ENCODE measurements at regions not wholly inside any gene's neighbourhood (a gene's known extent, or its start where the extent isn't known, plus 50 kb on each side); places are given as distances from the start of the nearest gene placed in this dataset.

GRCh38 chr7:68537051-68537773 lies 1061.1 kb upstream of the AUTS2 start:
- H3K4me1 ChIP-seq (ENCODE audit: insufficient read depth, low read length, poor library complexity, severe bottlenecking): peaks cover 24% of the 10 kb centered on the region
- BruUV-seq (replicated peaks): no TSS peak
- no peak overlapping the region for H3K4me3 ChIP-seq (ENCODE audit: low read depth, low read length, poor library complexity, severe bottlenecking)
- no peaks in the 10 kb centered on the region for H3K36me3 ChIP-seq (ENCODE audit: insufficient read depth, low read length, poor library complexity, severe bottlenecking)
- CTCF ChIA-PET: no interaction called here
- peak; percentile 66 for DNase-seq (ENCODE audit: low spot score)
- H3K27ac ChIP-seq (ENCODE audit: low read depth, low read length, poor library complexity, severe bottlenecking): peak overlapping the region; percentile 15
- intact Hi-C loops (cut with micrococcal nuclease; ENCODE audit: unreplicated experiment): loop anchor here (5.0 kb wide), 1 partner anchor 140 kb away; no protein-coding TSS in a partner anchor
- TF ChIP-seq EZH2 (IDR thresholded peaks at IDR 0.05; ENCODE audit: borderline replicate concordance, low read depth, low read length, poor library complexity, severe bottlenecking): no peak
- no peak for TF ChIP-seq CTCF (conservative IDR thresholded peaks at IDR 0.05; ENCODE audit: low read depth, low read length)
- no peaks in the 10 kb centered on the region for H3K27me3 ChIP-seq (replicated peaks; ENCODE audit: insufficient read depth, low read depth, low read length, poor library complexity)
- POLR2A ChIA-PET (ENCODE audit: low non-redundant PET): no interaction called here
- H3K9me3 ChIP-seq (ENCODE audit: low read depth, low read length, poor library complexity, severe bottlenecking): no peaks in the 10 kb centered on the region

- intact Hi-C loops (cut with micrococcal nuclease; ENCODE audit: unreplicated experiment): loop anchor here (5.0 kb wide), 1 partner anchor 140 kb away; no protein-coding TSS in a partner anchor
- BruUV-seq (replicated peaks): no TSS peak
- Histone ChIP-seq H3K9me3 (ENCODE audit: low read depth, low read length, poor library complexity, severe bottlenecking) (no peaks in the 10 kb centered on the region), H3K4me1 (ENCODE audit: insufficient read depth, low read length, poor library complexity, severe bottlenecking) (peaks cover 24% of the 10 kb centered on the region), H3K4me3 (ENCODE audit: low read depth, low read length, poor library complexity, severe bottlenecking) (no peak overlapping the region), H3K36me3 (ENCODE audit: insufficient read depth, low read length, poor library complexity, severe bottlenecking) (no peaks in the 10 kb centered on the region), H3K27ac (ENCODE audit: low read depth, low read length, poor library complexity, severe bottlenecking) (peak overlapping the region; percentile 15), H3K27me3 (replicated peaks; ENCODE audit: insufficient read depth, low read depth, low read length, poor library complexity) (no peaks in the 10 kb centered on the region)
- TF ChIP-seq CTCF (conservative IDR thresholded peaks at IDR 0.05; ENCODE audit: low read depth, low read length) (peak; percentile 31), EZH2 (IDR thresholded peaks at IDR 0.05; ENCODE audit: borderline replicate concordance, low read depth, low read length, poor library complexity, severe bottlenecking) (no peak)
- DNase-seq (ENCODE audit: low spot score): no peak
- ChIA-PET POLR2A (ENCODE audit: low non-redundant PET) (no interaction called here), CTCF (no interaction called here)
Measured at GRCh38 chr7:68537774-68538071, 1060.6 kb upstream of the AUTS2 start.

GRCh38 chr7:68542831-68543230 lies 1055.4 kb upstream of the AUTS2 start:
- BruUV-seq (replicated peaks): no TSS peak
- TF ChIP-seq CTCF (conservative IDR thresholded peaks at IDR 0.05; ENCODE audit: low read depth, low read length): no peak
- H3K4me1 ChIP-seq (ENCODE audit: insufficient read depth, low read length, poor library complexity, severe bottlenecking): peaks cover 19% of the 10 kb centered on the region
- ChIA-PET CTCF (no interaction called here), POLR2A (ENCODE audit: low non-redundant PET) (interaction anchor here (0.7 kb wide), 1 partner anchor 1329 kb away, joined by 4 read pairs; no protein-coding TSS in a partner anchor)
- H3K36me3 ChIP-seq (ENCODE audit: insufficient read depth, low read length, poor library complexity, severe bottlenecking): no peaks in the 10 kb centered on the region
- no peak overlapping the region for H3K4me3 ChIP-seq (ENCODE audit: low read depth, low read length, poor library complexity, severe bottlenecking)
- intact Hi-C loops (cut with micrococcal nuclease; ENCODE audit: unreplicated experiment): no loop called here
- H3K9me3 ChIP-seq (ENCODE audit: low read depth, low read length, poor library complexity, severe bottlenecking): no peaks in the 10 kb centered on the region
- DNase-seq (ENCODE audit: low spot score): no peak
- no peaks in the 10 kb centered on the region for H3K27me3 ChIP-seq (replicated peaks; ENCODE audit: insufficient read depth, low read depth, low read length, poor library complexity)
- no peak overlapping the region for H3K27ac ChIP-seq (ENCODE audit: low read depth, low read length, poor library complexity, severe bottlenecking)

All from A673 (cell line).